COLO668 (cell line): ENCODE measurements at regions not wholly inside any gene's neighbourhood (a gene's known extent, or its start where the extent isn't known, plus 50 kb on each side); places are given as distances from the start of the nearest gene placed in this dataset.

Experiments
- DNase-seq: peaks from one replicate; lab custom pipeline; 2025; ENCODE audit not compliant: unreplicated experiment; lab: John Stamatoyannopoulos, UW

DNA sequence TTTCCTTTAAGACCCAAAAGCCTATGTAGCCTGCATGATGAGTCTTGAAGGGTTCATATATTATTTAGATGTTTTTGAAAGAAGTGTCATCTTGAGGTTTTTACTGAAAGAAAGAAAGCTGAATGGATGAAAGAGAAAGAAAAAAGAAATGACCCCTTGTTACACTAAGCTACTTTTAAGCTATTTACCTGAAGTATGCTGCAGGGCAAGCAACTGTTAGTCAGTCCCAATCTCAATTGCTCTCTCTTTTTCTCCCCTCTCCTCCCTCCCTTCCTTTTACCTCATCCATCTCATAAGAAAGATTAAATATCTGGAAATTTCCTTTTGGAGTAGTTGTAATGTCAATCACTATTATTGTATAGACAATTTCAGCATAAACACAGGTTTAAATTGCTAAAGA, 512.4 kb downstream of the TMTC2 start:
- DNase-seq, result no peak

DNA sequence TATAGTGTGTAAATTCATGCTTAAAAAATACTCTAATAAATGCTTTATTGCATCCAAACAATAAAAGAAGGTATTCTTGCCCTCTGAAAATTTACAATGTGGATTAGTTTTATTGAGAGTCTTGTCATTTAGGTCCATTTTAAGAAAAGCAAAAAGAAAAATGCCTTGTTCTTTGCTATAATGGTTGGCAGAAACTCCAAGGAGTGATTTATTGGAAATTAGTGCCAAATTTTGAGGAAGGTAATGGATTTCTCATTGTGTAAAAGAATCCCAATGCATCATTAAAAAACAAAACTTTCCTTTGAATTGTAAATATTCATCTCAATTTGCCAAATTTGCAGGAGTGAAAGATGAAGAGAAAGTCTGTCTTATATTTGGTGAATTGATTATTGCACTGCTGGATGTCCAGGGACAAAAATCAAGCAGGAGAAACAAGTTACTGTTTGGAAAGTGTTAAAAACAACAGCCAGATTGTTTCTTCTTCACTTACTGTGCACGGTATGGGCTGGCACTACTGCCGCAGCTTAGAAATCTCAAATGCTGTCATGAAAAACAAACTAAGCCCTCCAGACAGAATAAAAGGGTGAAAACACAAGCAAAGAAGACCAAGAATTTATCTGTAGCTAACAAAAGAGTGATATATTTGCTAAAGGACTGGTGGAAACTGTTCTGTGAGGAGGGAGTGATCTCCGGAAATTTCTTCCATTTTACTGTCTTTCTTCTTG, 511.7 kb downstream of the TMTC2 start:
- no peak for DNase-seq

DNA sequence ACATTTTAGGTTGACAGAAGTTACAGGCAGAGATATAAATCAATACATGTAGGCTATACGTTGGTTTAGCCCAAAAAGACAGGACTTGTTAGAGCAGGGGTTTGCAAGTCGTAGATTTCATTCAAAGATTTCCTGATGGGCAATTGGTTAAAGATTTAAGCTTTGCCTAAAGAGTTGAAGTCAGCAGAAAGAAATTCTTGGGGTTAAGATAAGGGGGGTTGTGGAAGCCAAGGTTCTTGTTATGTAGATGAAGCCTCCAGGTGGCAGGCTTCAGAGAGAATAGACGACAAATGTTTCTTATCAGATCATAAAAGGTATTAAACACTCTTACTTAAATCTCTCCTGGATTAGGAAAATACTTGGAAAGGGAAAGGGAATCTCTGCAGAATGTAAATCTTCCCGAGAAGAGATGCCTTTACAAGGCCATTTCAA, 510.8 kb downstream of the TMTC2 start:
- DNase-seq, result no peak

DNA sequence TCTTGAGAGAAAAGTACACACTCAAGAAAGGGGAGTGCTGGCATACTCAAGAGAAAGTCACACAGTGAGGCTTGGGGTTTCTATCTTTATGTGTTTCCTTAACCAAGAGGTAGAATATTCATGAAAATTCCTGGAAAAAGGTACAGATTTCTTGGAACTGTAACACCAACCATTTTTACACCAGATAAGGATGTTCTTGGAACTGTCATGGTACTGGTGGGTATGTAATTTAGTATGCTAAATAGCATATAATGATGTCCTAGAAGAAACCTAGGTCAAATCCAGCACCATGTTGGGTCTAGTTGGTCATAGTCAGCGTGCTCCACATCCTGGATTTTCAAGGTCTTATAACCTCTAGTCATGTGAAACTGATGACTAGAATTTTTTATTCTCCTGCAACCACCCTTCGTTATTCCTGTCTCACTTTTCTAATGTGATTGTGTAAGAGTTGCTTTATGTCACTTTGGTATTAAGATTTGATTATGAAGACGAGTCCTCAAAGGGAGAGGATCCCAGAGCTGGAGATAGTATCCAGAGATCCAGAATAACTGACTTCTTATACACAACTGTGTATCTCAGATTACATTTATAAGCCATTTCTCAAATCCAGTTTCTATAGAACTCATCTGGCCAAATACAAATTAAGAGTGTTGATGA, 510.1 kb downstream of the TMTC2 start:
- no peak for DNase-seq

DNA sequence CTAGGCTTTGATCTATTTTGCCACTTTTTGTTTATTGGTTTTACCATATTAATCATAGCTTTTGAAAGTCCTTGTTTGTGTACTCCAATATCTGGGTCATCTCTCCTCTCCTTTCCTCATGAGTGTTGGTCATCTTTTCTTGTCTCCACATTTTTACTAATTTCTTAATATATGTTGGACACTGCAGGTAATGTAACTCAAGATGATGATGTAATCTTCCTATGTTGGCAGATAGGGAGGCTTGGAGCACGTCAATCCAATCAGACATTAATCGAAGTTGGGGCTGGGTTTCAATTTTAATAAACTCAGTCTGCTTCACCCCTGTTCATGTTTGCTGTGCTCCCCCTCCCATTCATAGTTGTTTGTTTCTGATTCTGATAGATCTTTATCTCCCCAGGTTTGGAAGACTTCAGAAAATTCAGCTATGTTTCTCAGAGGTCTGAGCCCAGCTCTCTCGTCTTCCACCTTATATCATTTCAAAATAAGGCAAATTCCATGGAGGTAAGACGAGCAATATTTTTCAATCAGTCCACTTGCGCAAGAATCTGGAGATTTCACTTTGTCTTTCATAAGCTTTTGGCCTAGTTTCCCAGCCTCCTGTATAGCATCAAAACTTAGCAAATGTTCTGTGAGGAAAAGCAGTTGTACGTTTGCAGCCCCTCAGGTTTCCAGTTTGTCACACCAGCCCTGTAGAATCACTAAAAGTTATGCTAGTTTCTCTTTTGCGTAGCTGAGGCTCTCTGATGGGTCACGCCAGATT, 504.1 kb downstream of the TMTC2 start:
- DNase-seq, result no peak

DNA sequence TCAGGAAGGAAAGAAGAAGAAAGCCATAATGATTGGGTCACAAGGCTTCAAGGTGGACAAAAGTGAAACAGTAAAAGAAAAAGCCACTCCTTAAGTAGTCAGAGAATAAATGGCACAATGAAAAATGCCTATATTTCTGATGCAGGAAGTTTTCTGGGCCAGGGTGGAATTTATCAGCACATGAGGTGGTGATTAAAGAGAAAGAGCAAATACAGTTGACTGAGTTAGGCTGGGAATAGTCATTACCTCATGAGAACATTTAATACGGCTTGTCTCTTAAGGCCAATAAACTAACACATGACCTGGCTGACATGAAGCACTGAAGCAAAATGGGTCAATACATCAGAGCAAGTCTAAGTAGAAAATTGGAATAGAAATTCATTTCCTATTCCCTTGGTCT, 499.7 kb downstream of the TMTC2 start:
- no peak for DNase-seq

DNA sequence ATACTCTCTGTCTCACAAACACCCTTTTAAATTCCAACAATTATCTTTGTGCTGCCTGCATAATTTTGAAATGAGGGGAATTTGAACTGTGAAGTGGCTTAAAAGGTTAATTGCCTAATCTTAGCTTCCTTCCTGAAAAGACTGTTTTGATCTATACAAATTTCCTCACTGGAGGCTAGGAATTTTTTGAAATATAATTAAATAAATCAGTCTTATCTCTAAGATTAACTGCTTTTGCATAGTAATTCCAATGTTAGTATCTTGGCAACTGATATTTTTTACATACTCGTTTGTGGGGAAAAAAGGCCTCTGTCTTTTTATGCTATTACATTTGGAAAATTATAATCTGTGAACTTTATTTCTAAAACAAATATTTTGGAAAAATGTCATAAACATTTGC, 498.5 kb downstream of the TMTC2 start:
- DNase-seq, result no peak
